AG20443 (cell line): ENCODE measurements at regions not wholly inside any gene's neighbourhood (a gene's known extent, or its start where the extent isn't known, plus 50 kb on each side); places are given as distances from the start of the nearest gene placed in this dataset.
"Not testable (repeated sequence)": the region's sequence is repeated elsewhere in the genome, so short reads cannot be mapped to it uniquely, and the experiment has no call there.

Experiments used
- DNase-seq: peaks from one replicate; pipeline ENCODE4 v3.0.0; 2012; ENCODE audit warnings: low spot score, mixed read lengths

GRCh38 chr6:140669321-140669720, 1294.9 kb upstream of the CITED2 start:
- no peak for DNase-seq

- no peak for DNase-seq
These were observed 1289.3 kb upstream of the CITED2 start for GRCh38 chr6:140663772-140664171.

- no peak for DNase-seq
These were observed 1288.6 kb upstream of the CITED2 start for GRCh38 chr6:140663094-140663493.

DNA sequence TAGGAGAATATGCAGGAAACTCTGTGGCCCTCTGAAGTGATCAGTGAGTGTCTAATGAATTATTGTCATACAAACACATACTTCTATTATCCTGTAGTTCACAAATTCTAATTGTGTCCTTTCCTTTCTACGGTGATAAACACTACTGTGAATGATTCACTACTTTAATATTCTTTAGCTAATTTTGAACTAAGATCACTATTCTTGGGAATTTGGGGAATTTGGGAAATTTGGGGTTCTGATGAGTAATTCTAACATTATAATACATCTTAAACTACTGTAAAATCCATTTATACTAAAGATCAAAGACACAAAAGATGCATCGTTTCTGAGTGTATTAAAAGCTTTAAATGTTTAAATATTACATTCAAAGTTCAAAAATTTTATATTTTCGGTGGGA, 1287.2 kb upstream of the CITED2 start:
- DNase-seq, result no peak

DNA sequence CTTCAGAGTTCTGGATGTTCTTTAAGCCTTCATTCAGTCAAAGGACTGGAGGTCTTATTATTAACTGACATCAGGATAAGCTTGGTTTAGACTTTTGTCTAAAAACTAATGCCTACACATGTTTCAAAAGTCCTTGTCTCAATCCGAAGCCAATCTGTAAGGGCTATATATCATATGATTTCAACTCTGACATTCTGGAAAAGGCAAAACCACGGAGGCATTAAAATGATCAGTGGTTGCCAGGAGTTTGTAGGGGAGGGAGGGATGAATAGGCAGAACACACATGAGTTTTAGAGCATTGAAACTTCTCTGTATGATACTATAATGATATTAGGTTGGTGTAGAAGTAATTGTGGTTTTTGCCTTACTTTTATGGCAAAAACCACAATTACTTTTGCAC, 1285.8 kb upstream of the CITED2 start:
- no peak for DNase-seq

- no peak for DNase-seq
These were observed 1279.5 kb upstream of the CITED2 start for GRCh38 chr6:140653972-140654371.

- no peak for DNase-seq
These were observed 1279.1 kb upstream of the CITED2 start for GRCh38 chr6:140653506-140653905.

DNA sequence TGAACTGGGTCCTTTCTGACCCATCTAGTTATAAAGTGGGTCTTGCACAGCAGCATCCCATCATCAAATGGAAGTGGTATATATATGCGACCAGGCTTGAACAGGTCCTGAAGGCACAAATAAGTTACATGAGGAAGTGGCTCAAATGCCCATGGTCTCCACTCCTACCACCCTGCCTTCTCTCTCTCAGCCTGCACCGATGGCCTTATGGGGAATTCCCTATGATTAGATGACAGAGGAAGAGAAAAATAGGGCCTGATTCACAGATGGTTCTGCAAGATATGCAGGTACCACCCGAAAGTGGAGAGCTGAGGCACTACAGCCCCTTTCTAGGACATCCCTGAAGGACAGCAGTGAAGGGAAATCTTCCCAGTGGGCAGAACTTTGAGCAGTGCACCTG, 1275.1 kb upstream of the CITED2 start:
- DNase-seq, result not testable (repeated sequence)

- DNase-seq, result not testable (repeated sequence)
These were observed 1272.9 kb upstream of the CITED2 start for GRCh38 chr6:140647322-140647721.

DNA sequence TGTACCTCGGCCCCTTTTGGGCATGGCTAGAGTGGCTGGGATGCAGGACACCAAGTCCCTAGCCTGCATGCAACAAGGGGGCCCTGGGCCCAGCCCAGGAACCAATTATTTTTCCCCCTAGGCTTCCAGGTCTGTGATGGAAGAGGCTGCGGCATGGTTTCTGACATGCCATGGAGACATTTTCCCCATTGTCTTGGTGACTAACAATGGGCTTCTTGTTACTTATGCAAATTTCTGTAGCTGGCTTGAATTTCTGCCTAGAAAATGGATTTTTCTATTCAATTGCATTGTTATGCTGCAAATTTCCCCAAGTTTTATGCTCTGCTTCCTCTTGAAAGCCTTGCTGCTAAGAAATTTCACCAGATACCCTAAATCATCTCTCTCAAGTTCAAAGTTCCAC, 1269.6 kb upstream of the CITED2 start:
- DNase-seq, result no peak

DNA sequence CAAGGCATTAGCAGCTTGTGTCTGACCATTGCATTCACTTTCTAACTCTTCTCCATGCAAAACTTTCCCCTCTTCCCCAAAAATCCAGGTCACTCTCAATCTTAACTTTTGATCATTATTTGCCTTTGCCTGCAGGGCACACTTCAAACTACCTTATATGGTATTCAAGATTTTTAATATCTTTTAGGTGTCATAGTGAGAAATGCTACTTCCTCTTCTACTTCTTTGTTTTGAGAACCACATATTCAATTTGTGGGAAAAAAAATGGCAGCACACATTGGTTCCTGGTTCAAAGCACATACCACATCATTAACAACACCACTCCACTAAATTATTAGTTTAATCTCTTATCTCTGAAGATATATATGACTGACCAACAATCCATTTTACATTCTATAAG, 1267.0 kb upstream of the CITED2 start:
- no peak for DNase-seq

DNA sequence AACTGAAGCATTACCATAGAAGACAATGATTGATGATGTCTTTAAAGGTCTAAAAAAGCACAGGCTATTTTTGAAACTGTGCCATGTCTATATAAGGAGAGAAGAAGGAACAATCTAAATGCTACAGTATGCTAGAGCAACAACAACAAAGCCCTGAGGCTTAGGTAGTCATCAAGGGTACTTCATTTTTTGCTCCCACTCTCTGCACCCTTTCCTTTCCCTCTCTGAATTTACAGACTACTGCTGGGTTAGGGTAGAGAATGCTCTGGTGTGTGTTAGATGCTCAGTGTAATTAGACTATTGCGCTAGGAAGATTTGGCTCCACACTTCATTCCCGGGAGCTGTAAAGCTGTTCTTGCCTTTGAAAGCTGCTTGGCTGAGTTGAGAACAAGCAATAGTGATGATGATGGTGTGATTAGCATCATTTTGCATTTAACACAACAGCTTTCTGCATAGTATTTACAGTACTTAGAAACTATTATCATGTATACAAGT, 1262.5 kb upstream of the CITED2 start:
- DNase-seq, result no peak

DNA sequence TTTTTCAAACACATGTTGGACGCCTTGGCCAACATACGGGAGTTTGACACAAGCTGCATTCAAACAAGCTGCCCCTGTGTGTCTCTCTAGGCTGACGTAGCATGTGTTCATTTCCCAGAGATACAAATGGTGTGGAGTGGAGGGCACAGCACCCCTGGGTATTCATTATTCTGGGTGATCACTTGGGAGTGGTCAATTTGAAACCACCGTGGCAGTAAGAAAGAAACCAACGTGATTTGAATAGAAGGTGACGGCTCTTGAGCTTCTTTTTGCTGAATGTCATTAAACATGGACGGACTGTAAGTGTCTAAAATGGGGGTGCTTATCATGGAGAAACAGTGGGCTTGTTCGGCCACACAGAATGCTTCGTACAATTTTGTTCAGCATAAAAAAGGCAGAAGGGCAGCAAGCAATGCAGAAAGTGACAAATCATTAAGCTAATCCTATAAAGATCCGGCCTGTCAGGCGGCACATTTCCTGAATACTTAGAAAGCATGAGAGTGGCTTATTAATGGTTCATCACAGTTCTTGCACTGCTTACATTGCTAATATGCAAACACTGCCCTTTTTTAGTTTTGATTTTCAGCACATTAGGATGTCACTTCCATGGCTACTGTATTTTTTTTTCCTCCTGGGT, 1261.9 kb upstream of the CITED2 start:
- no peak for DNase-seq

DNA sequence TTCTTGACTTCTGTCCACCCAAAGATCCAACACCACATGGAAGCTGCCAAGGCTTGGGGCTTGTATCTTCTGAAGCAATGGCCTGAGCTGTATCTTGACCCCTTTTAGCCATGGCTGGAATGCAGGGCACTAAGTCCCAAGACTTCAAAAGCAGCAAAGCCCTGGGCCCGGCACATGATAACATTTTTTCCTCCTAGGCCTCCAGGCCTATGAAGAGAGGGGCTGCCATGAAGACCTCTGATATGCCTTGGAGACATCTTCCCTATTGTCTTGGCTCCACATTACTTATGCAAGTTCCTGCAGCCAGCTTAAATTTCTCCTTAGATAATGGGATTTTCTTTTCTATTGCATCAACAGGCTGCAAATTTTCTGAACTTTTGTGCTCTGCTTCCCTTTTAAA, 1252.6 kb upstream of the CITED2 start:
- DNase-seq, result no peak

DNA sequence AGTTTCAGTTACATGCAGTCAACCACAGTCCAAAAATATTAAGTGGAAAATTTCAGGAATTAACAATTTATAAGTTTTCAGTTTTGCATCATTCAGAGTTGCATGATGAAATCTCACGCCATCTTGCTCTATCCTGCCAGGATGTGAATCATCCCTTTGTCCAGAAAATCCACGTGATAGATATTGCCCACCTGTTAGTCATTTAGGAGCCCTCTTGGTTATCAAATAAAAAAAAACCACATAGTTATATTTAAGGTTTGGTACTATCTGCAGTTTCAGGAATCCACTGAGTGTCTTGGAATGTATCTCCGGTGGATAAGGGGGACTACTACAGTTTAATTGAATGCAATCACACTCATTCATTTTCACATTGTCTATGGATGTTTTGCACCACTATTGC, 1249.0 kb upstream of the CITED2 start:
- DNase-seq, result peak; percentile 38

- no peak for DNase-seq
These were observed 1246.0 kb upstream of the CITED2 start for GRCh38 chr6:140620496-140620895.

DNA sequence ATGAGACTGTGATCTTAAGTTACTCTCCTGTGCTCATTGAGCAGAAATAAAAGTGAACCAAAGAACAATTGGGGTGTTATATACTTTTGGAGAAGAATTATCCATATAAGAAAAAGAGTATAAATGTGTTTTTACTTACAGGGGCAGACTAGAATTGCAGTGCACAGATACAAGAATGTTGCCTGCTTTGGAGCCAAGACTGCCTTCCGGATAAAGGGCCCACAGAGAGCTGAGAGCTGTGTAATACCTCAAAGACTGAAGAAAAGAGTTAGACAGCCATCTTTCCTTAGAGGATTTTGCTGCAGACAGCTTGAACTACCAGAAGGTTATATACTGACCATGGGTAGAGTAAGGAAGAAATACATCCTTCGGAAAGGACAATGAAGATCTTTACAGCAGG, 1235.5 kb upstream of the CITED2 start:
- DNase-seq, result no peak

DNA sequence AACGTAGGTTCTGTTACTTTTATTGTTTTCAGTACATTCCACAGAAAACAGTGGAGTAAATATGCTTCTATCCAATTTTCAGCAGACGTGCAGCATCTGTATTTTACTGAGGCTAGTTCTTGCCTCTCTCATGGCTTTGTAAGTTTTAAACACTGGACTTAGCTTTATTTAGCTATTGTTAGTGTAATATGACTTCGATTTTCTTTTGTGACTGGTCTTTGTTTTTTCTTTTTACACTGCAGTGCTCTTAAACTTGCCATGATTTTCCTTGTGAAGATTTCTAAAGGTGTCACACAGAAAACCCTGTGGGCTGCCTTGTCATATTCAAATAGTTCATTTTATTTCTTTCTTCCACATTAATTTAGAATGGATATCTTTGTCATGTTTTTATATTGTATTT, 1234.9 kb upstream of the CITED2 start:
- no peak for DNase-seq

GRCh38 chr6:140604786-140605185, 1230.3 kb upstream of the CITED2 start:
- no peak for DNase-seq

- DNase-seq, result peak; percentile 16
These were observed 1228.2 kb upstream of the CITED2 start for GRCh38 chr6:140602431-140603248.

- no peak for DNase-seq
These were observed 1226.8 kb upstream of the CITED2 start for GRCh38 chr6:140601021-140601808.

DNA sequence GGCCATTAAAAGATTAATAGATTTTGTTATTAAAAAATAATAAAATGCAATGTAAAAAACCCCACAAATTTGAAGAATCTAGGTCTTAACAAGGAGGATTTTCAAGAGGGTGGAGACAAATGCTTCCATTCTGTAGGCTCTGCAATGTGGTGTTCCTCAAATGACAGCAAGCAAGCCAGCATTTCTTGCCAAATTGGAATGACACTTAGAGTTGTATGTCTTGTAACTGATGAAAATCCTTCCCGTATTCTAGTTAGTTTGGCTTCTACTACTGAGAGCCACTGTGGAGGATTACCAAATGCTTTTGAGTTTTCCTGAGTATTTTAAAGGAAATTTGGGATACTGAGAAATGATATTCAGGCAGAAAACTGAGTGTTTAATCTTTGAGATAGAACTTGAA, 1225.5 kb upstream of the CITED2 start:
- DNase-seq, result no peak

DNA sequence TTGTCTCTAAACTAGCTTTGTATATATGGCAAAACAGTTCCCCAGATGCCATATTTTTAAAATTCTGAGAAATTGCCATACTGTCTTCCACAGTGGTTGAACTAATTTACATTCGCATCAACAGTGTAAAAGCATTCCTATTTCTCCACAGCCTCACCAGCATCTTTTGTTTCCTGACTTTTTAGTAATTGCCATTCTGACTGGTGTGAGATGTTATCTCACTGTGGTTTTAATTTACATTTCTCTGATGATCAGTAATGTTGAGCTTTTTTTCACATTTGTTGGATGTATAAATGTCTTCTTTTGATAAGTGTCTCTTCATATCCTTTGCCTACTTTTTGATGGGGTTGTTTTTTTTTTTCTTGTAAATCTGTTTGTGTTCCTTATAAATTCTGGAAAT, 1222.7 kb upstream of the CITED2 start:
- no peak for DNase-seq
